ENCODE measurements at regions not wholly inside any gene's neighbourhood (a gene's known extent, or its start where the extent isn't known, plus 50 kb on each side); places are given as distances from the start of the nearest gene placed in this dataset.

GRCh38 chr18:49654347-49654746, 92.5 kb downstream of the LIPG start:
- intact Hi-C loops (cut with micrococcal nuclease) = no loop called here
- Mint-ChIP-seq H3K27ac (no peak overlapping the region), H3K4me3 (no peak overlapping the region), H3K36me3 (no peaks in the 10 kb centered on the region), H3K27me3 (ENCODE audit: low read depth in 3 of 3) (peaks cover 2 to 5% (median 4%) of the 10 kb centered on the region in 3 donors), H3K4me1 (no peaks in the 10 kb centered on the region), H3K9me3 (no peaks in the 10 kb centered on the region)
- TF ChIP-seq CTCF (IDR thresholded peaks at IDR 0.05) = no peak
- no peak for DNase-seq
- H3K9ac ChIP-seq (ENCODE audit: insufficient read depth, low read length, poor library complexity, severe bottlenecking) = no peak overlapping the region
- no peaks in the 10 kb centered on the region for H3K27me3 ChIP-seq (ENCODE audit: control insufficient read depth in 2 of 2, insufficient read depth in 2 of 2, low read length in 2 of 2)
- H3K9me3 ChIP-seq (replicated peaks in 1 of 2; ENCODE audit: control insufficient read depth in 1 of 2, insufficient read depth in 1 of 2, low read length in 2 of 2) = no peaks in the 10 kb centered on the region
- no peaks in the 10 kb centered on the region for H4K20me1 ChIP-seq (ENCODE audit: insufficient read depth, low read length)
- no peak overlapping the region for H3K27ac ChIP-seq (ENCODE audit: low read depth in 1 of 2, low read length in 2 of 2)
- H3K4me1 ChIP-seq (ENCODE audit: control insufficient read depth in 1 of 2, insufficient read depth in 2 of 2, low read length in 2 of 2) = no peaks in the 10 kb centered on the region
- no peak overlapping the region for H3K4me2 ChIP-seq (replicated peaks; ENCODE audit: extremely low read depth, low read length, poor library complexity, severe bottlenecking)
- H3K79me2 ChIP-seq (ENCODE audit: insufficient read depth, low read length) = no peaks in the 10 kb centered on the region
- WGBS (ENCODE audit: insufficient coverage) = 80% methylated on average over 1 of the region's 2 CpGs
- no peaks in the 10 kb centered on the region for H3K36me3 ChIP-seq (replicated peaks in 1 of 2; ENCODE audit: control insufficient read depth in 1 of 2, insufficient read depth in 2 of 2, low read length in 2 of 2)
- no peak overlapping the region for H3K4me3 ChIP-seq (replicated peaks in 1 of 3; ENCODE audit: low read depth in 2 of 3, low read length in 3 of 3)
- no peak overlapping the region for H2AFZ ChIP-seq (ENCODE audit: insufficient read depth, low read depth, low read length, poor library complexity, severe bottlenecking)

DNA sequence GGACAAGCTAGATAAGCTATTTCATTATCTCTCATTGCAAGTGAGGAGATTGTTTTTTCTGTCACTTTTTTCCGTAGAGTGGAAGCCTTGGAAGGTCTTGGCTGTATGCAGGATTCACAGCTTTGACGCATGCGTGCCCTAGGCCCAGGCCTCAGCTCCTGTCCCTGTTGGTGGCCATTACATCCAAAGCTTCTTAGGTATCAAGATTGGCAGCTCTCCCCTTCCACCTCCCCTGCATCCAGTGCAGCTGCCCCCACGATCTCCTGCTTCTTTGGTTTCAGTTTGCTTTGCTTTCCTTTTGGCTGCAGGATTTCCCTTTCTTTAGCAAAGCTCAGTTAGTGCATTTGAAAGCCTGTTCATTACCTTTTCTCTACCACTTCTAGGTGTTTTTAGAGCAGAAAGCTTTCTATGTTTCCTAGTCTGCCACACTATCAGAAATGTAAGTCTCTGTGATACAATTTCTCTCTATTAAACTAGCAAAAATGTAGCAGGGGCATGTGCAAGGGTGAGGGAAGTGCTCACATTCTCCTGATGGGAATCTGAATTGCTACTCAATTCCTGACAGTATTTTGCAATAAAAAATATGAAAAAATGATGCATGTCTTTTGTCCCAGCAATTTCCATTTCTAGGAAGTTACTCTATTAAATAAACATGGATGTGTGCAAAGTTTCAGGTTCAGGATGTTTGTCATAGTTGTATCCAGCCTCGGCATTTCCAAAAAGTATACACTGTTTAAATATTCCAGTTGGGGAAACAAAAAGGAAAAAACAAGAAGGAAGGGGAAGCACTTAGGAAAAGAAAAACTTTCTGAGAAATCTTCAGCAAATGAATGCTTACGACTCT, 91.2 kb downstream of the LIPG start:
- Mint-ChIP-seq H3K27me3 (ENCODE audit: low read depth in 3 of 3) (peaks cover 2 to 3% (median 3%) of the 10 kb centered on the region in 3 donors), H3K9me3 (no peaks in the 10 kb centered on the region), H3K4me3 (no peak overlapping the region), H3K4me1 (no peaks in the 10 kb centered on the region), H3K36me3 (no peaks in the 10 kb centered on the region), H3K27ac (no peak overlapping the region)
- no peaks in the 10 kb centered on the region for H3K36me3 ChIP-seq (replicated peaks in 1 of 2; ENCODE audit: control insufficient read depth in 1 of 2, insufficient read depth in 2 of 2, low read length in 2 of 2)
- no peaks in the 10 kb centered on the region for H3K27me3 ChIP-seq (ENCODE audit: control insufficient read depth in 2 of 2, insufficient read depth in 2 of 2, low read length in 2 of 2)
- intact Hi-C loops (cut with micrococcal nuclease) = no loop called here
- no peak for DNase-seq
- no peaks in the 10 kb centered on the region for H3K4me1 ChIP-seq (ENCODE audit: control insufficient read depth in 1 of 2, insufficient read depth in 2 of 2, low read length in 2 of 2)
- WGBS (ENCODE audit: insufficient coverage) = 73% methylated on average over 4 of the region's 6 CpGs
- no peak overlapping the region for H2AFZ ChIP-seq (ENCODE audit: insufficient read depth, low read depth, low read length, poor library complexity, severe bottlenecking)
- H3K9me3 ChIP-seq (replicated peaks in 1 of 2; ENCODE audit: control insufficient read depth in 1 of 2, insufficient read depth in 1 of 2, low read length in 2 of 2) = no peaks in the 10 kb centered on the region
- H3K4me3 ChIP-seq (replicated peaks in 1 of 3; ENCODE audit: low read depth in 2 of 3, low read length in 3 of 3) = no peak overlapping the region
- no peaks in the 10 kb centered on the region for H3K79me2 ChIP-seq (ENCODE audit: insufficient read depth, low read length)
- TF ChIP-seq CTCF (IDR thresholded peaks at IDR 0.05) = no peak
- H3K9ac ChIP-seq (ENCODE audit: insufficient read depth, low read length, poor library complexity, severe bottlenecking) = no peak overlapping the region
- H3K4me2 ChIP-seq (replicated peaks; ENCODE audit: extremely low read depth, low read length, poor library complexity, severe bottlenecking) = no peak overlapping the region
- no peak overlapping the region for H3K27ac ChIP-seq (ENCODE audit: low read depth in 1 of 2, low read length in 2 of 2)
- H4K20me1 ChIP-seq (ENCODE audit: insufficient read depth, low read length) = no peaks in the 10 kb centered on the region

All from CD14-positive monocyte (primary cell).